GM18870 (cell line): ENCODE measurements at regions not wholly inside any gene's neighbourhood (a gene's known extent, or its start where the extent isn't known, plus 50 kb on each side); places are given as distances from the start of the nearest gene placed in this dataset.
"Not testable (repeated sequence)": the region's sequence is repeated elsewhere in the genome, so short reads cannot be mapped to it uniquely, and the experiment has no call there.

Source experiments
- ATAC-seq: cut with Tn5 transposase; IDR thresholded peaks from one replicate; pipeline ENCODE4 v1.9.1; 2021; ENCODE audit warnings: moderate library complexity; ENCODE audit not compliant: unreplicated experiment

DNA sequence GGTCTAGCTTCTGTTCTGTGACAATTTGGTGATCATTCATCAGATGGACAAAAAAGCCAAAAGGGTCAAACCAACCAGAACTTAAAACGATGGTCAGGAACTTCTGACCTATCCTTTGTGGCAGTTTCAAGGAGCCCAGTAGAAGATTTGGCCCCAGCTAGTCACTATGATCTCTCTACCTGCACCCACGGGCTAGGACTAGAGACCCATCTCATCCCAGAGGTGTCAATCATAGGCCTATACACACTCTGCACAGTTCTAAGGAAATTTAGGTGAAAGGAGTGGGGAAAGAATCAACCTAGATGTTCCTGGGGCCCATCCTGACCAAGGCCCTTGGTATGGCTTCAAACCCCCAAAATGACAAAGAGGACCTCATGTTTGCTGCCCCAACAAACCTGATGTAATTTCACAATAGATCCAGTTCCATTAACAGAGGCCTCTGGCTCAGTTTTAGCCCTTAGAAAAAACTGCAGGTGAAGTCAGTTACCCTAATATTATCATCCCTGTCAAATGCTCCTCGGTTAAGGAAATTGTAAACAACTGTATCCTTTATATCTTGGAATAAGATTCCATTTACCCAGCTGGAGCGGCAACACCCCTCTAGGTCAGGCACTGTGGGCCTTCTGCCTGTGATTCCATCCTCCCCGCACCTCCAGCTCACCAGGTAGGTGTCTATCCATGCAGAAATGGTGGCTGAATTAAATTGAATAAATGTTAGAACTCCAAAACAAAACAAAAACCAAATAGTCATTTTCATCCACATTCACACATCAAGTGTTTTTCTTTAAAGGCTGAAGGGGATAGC is 138.7 kb downstream of the ENC1 start:
- ATAC-seq, result no peak

DNA sequence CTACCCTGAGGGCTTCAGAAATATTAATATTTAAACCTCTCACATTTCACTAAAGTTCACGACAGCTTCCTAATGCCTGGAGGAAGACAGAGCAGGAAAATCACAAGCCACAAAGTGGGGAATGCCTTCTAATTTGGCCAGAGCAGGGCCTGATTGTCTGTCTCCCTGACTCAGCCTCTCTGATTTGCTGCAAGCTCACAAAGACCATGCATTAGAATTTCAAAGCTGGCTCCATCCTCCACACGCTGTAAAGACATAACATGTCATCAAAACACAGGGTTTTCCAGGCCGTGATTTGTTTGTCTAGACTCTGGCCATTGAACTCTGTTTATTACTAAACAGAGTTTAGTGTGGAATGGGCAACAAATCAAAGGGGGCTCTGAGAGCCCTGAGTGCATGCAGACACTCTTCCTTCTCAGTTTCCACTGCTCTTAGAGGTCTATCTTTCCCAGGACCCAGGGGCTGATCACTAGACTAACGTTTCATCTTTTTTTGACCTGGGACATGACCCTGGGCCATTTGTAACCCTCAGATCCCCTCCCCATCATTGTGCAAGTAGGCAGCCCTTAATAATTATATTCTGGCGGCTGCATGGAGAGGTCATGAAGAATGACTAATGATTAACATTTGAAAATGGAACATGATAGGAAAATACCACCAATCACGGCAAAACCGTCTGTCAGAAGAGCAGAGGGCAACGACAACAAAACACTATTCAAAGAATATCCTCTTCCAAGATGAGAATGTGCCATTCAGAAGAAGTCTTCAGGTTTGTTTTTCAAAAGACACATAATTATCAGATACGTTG is 140.2 kb downstream of the ENC1 start:
- ATAC-seq, result no peak

DNA sequence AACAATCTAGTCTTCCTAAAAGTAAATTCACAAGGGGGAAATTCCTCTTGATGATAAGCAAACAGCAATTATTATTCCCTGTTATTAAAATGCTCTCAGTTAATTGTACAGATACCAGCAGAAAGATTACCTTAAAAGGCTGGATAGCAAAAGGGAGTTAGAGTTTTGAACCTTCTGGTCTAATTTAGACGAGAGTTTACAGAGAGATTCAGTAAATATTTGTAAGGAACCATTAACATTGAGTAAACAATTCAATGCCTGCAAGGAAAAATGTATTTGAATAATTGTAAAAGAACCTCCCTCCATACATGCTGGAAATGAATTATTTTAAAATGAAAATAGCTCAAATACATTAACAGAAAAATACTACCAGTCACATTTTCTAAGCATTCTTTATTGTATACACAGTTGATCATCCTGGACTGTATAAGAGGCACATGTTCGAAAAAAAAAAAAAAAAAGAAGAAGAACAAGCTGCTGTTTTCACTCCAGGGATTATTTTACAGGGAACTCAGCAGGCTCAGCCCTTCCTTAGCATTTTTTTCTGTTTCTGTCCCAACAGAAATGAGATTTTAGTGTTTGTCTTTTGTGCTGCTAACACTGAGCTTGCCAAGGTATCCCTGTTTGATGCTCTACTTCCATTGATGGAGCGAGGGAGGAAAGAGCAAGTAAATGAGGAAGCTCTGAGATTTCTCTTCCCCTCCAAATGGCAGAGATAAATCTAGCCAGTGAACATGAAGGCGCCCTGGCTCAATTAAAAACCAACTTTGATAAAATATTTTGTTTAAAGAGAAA is 141.1 kb downstream of the ENC1 start:
- ATAC-seq, result no peak

DNA sequence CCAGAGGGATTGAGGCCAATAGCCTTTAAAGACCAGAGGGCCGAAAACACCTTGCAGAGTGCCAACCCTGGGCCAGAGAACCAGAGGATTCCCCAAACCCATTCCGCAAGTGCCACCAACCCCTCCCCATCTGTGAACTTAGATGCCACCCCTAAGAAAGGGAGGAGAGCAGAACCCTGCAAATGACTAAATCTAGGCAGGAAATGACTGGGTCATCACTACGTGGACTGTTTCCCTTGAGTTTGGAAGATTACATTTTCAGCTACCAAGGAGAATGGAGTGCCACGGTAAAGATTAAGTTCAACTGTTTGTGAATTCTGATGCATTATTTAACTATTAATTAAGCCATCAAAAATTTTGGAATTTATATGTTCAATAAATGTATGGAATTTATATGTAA is 142.8 kb downstream of the ENC1 start:
- ATAC-seq, result no peak

DNA sequence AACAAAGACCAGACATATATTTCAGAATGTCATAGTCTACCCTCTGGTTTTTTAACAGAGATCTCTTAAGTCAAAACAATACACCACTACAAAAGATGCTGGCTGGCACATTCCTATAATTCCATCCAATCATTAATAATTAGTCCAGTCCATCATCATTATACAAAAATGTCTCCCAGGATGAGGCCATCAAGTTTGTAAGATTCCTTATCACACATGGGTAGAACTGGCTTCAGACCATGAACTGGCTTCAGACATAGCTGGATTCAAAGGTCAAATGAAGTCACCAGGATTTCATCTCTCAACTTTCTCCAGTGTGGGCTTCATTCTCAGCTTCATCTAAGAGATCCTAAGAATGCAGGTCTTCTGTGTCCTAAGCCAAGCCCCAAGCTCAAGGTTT is 147.1 kb downstream of the ENC1 start:
- ATAC-seq, result no peak

DNA sequence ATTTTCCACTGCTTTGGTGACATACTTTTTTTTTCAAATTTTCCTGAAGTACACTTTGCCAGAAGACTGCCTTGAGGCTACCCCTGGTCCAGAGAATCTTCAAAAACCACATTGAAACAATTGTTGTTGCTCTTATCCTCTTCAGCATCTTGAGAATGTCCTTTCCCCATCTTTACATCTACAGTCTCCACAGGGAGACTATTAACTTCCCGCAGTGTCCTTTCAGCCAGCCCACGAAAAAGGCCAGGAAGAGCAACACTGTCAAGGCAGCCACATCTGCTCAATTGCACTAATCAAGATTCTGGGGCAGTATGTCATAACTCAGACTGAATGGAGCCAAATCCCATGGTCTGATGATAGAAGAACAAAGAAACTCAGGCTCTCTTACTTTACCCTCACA is 148.3 kb downstream of the ENC1 start:
- no peak for ATAC-seq

DNA sequence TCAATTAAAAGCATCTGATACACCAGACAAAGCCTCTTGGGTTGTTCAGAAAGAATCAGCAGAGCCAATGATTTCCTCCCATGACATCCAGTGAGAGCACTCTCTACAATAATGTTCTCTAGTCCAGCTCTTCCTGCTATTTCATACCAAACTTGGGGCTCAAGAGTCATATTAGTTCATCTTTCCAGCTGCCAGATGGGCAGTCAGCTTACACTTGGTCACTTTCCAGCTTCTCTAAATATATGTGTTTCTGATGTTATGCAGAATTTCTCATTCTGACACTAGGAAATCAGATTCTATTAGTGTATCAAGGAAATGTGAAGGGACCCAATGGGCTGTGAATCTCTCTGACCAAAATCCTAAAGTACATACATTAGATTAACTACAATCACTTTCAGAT is 148.9 kb downstream of the ENC1 start:
- no peak for ATAC-seq

DNA sequence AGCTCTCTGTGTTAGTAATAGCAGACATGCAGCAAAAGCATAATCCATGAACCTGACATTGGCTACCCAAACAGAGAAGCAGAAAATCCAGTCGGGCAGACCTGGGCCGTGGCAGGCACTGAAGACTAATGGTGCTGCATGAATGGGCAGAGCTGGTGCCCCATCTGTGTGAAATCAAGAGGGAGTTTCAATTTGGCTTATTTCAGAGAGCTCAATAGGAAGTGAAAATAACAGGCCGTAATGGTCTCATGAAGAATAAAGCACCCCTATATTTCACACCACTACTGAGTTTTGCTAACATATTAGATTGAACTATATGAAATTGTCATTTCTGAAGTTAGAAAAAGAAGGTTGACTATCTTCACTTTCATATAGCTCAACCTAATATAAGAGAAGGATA is 149.7 kb downstream of the ENC1 start:
- ATAC-seq, result peak; percentile 95

DNA sequence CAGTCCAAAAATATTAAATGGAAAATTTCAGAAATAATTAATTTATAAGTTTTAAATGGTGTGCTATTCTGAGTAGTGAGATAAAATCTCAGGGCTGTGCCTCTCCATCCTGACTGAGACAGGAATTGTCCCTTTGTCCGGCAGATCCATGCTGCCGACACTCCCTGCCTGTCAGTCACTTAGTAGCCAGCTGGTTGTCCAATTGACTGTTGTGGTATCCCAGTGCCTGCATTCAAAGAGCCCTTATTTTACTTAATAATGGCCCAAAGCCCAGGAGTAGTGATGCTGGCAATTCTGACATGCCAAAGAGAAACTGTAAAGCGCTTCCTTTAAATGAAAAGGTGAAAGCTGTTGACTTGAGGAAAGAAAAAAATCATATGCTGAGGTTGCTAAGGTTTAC is 157.5 kb downstream of the ENC1 start:
- ATAC-seq, result no peak

DNA sequence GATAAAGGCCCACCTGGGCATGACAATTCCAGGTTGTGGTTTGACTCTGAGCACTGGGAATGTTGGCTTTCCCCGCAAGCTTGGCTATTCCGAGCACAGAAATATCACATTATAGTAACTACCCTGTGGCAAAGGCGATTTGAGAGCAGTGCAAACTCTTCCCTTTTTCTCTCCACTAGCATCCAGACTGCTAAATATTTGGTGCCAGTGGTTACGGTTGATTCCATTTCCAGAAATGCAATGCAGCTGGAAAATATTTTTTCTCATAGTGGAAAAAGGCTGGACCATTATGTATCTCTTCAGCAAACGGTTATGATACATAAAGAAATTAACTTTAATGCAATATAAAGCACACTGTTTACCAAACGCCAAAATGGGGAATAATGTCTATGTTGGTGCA is 158.0 kb downstream of the ENC1 start:
- no peak for ATAC-seq

DNA sequence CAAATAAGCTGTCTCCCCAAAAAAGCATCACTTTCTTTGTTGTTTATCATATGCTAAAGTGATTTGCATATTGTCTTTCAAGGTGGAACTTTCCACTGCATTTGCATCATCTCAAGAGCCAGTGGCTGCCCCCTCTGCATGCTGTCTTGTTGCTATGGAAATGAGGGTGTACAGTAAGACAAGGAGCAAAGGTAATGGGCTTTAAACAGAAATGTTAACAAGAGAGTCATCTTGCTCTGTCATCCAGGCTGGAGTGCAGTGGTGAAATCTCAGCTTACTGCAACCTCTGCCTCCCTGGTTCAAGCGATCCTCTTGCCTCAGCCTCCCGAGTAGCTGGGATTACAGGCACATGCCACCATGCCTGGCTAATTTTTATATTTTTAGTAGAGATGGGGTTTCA is 159.2 kb downstream of the ENC1 start:
- ATAC-seq, result not testable (repeated sequence)

DNA sequence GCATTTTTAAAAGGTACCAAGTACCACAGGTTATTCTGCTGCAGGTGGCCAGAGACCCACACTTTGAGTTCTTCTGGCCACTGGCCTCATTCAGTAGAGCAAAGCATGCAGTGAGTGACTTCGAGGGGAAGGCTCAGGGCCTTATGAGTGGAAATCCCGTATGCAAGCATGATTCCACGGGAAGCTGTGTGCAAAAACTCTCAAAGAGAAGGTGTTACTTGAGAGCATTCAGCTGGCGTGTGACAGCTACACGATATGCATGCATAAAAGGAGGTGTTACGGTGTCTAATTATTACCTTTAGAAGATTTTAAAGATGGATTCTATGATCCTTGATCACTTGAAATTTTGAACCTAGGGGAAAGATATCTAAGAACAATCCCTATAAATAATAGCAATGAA is 160.3 kb downstream of the ENC1 start:
- no peak for ATAC-seq

DNA sequence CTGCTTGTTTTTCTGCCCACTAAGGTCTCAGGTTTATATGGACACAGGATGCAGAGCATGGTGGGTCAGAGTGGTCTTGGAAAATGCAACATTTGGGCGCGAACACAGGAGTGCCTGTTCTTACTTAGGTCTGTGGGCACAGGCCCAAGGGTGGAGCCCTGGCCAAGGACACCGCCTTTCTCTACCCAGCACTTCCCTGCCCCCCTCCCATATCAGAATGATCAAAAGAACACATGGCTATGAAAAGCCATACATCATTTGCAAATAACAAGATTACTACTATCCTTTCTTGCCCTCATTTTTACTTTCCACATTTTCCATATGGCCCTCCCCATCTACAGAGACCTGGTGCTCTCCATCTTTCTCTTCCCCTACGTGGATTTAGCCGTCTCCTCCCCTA is 162.2 kb downstream of the ENC1 start:
- no peak for ATAC-seq

DNA sequence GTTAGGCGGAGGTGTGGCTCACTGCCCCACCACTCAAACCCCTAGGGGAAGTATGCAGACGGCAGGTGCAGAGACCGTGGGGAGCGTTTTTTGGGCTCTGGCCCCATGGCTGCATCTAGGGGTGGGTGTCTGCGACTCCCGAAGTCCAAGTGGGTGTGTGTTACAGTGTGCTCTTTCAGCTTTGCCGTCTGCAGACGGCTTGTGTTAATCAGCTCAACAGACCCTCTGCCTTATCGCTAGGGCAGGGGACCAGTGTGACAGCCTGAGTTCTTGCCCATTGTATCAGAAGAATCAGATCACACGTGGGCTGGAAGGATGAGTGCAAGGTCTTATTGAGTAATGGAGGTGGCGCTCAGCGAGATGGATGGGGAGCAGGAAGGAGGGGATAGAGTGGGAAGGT is 162.8 kb downstream of the ENC1 start:
- ATAC-seq, result no peak

DNA sequence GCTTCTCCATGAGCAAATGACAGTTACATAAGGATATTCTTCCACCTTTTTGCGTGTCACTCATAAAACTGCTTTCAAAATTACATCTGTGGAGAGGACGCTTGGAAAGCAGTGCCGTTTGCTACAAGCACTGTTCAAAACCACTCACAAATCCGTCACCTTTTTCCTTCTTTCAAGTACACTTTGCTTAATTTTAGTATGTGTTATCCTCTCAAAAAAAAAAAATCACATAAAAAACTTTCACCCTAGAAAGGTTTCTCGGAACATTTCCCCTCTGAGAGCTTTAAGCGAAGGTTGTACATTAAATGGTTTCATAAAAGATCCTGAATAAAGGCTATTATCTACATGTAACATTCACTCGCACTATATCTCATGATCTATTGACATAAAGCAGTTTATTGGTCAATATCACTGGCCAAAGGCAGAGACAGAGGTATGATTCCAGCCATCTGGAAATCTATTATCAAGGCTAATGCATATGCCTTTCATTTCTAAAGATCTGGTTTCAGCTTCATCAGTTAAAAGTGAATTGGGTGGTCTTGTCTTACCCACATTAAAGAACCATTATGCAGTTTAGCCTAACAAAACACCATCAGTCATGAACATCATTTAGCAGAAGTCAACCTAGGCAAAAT is 163.6 kb downstream of the ENC1 start:
- ATAC-seq, result no peak

DNA sequence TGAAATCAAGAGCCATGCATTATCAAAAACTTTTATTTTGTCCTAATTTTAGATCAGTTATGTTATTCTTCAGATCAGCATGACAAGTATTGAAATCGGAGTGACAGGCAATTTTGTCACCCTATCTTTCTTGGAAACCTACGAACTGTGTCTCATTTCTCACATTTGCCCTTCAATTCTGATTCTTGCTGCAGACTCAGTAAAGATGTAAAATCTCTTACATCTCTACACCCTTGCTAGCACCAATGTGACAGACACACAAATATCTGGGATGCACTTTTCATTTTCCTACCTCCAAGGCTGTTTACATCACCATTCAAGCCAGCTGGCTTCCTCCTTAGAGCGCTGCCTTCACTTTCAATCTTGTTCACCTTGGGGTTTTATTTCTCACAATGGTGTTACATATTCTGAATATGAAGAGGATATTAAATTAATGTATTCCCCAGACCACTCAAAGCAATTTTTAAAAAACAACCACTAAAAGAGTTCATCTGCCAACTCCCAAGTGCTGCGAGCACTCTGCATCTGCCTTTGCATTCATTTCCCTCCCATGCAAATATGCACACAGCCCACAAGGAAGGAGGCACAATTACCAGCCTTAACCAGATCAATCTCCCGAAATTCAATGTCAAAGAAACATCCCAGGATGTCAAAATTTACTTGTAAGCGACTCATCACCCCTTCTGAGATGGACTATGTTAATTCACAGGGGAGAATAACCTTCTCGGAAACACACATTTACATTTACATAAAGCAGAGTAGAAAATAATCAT is 164.3 kb downstream of the ENC1 start:
- ATAC-seq, result no peak

DNA sequence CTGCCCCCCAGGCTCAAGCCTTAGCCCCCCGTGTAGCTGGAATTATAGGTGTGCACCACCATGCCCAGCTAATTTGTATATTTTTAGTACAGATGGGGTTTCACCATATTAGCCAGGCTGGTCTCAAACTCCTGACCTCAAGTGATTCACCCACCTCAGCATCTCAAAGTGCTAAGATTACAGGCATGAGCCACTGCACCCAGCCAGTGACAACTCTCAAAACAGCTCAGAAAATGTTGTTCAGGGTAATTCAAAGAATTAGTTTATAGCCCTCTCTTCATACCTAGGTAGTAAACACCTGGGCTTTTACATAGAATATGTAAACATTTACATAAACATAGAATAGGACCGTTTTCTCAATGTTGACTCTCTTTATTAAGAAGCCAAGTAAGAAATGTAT is 168.7 kb downstream of the ENC1 start:
- no peak for ATAC-seq

DNA sequence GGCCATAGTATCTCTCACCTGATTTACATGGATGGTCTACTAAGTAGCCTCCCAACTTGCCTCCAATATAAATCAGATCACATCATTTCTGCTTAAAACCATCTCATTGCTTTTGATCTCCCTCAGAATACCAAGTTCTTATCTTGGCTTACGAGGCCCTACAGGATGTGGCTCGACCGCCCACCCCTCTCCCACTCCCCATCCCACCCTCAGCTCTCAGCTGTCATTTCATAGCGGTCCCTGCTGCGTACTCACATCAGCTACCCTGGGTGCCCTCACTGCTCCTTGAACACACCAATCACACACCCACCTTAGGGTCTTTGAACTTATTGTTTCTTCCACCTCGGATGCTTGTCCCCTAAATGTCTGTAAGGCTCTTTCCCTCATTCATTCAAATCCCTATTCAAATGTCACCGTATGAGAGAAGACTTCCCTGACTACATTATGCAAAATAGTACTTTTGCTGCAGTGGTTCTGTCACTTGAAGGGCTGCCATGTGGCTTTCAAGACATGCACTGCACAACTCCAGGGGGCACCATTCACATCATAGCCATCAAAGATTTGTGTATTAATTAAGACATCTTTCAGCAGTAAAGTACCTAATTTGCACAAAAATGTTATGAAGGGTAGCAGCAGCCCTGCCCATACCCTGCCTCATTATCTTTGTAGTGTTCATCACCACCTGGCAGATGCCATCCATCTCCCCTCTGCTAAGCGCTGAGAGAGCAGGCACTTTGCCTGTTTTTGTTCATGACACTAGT is 171.1 kb downstream of the ENC1 start:
- no peak for ATAC-seq

DNA sequence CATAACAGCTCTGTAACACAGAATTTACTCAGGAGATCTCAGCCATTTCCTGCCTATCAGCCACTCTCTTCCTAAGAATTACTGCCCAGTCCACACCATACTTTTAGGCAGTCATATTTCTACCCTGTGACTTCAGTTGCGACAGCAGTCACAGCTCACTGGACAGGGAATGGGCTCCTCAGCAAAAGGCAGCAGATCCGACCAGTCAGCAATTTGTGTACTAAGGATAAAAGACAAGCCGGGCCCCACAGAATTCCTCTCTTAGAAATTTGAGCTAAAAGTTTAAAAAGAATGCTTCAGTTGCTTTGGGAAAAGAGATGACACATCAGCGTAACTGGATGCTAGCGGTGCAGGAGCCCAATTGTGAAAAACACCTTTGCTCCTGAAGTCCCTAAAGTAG is 172.1 kb downstream of the ENC1 start:
- ATAC-seq, result no peak

DNA sequence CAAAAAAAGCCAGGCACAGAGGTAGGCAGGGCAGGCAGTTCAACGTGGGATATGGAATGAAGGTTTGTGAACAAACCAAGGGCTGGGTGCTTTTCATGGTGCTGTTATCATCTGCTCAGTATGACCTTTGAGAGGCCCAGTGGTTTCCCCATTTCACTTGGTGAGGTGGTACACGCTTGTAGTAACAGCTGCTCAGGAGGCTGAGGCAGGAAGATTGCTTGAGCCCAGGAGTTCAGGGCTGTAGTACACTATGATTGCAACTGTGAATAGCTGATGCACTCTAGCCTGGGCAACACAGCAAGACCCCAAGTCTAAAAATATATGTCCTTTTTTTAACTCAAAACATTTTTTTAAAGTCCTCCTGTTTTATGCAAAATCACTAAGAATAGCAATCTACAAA is 174.8 kb downstream of the ENC1 start:
- ATAC-seq, result no peak
